HG03342 (cell line): ENCODE measurements at regions not wholly inside any gene's neighbourhood (a gene's known extent, or its start where the extent isn't known, plus 50 kb on each side); places are given as distances from the start of the nearest gene placed in this dataset.

Source experiments
- ATAC-seq: cut with Tn5 transposase; IDR thresholded peaks from one replicate; pipeline ENCODE4 v1.9.1; 2021; ENCODE audit warnings: mild to moderate bottlenecking, moderate library complexity; ENCODE audit not compliant: unreplicated experiment

GRCh38 chr16:7979448-7980132 lies 610.7 kb downstream of the TMEM114 start:
- no peak for ATAC-seq

GRCh38 chr16:7976563-7976962 lies 613.7 kb downstream of the TMEM114 start:
- no peak for ATAC-seq

DNA sequence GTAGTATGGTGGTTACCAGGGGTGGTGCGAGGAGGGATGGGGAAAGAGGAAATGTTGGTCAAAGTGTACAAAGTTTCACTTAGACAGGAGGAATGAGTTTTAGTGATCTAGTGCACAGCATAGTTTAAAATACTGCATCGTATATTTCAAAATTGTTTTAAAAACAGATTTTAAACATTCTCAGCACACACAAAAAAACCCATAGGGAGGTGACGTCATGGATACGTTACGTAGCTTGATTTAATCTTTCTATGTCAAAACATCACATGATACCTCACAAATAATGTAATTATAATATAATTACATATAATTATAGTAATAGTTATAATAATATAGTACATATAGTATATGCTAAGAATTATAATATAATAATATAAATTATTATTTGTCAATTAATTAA lies 614.2 kb downstream of the TMEM114 start:
- ATAC-seq: no peak

DNA sequence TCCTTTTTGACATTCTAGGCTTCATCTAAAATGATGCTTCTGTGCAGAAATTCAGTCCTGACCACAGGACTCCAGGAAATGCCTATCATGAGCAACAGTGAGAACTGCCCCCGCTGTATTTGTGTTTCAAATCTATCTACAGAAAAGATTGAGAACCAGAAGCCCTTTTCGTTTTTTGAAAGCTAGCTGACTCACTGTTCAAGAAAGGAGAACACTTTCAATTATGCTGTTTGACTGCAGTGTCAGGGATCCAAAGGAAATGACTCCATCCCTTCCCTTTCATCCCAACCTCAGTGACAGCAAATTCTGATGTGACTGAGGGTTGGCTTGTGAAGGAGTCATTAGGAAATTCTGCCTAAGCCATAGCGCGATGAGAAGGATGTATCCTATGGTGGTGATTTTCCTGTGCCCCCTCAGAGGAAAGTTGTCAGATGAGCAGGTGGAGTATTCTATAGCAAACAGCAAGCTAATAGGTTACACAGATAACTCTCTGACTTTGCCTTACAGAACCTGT lies 622.3 kb downstream of the TMEM114 start:
- no peak for ATAC-seq

GRCh38 chr16:7964744-7965143 lies 625.6 kb downstream of the TMEM114 start:
- no peak for ATAC-seq

GRCh38 chr16:7964167-7964566 lies 626.1 kb downstream of the TMEM114 start:
- no peak for ATAC-seq

DNA sequence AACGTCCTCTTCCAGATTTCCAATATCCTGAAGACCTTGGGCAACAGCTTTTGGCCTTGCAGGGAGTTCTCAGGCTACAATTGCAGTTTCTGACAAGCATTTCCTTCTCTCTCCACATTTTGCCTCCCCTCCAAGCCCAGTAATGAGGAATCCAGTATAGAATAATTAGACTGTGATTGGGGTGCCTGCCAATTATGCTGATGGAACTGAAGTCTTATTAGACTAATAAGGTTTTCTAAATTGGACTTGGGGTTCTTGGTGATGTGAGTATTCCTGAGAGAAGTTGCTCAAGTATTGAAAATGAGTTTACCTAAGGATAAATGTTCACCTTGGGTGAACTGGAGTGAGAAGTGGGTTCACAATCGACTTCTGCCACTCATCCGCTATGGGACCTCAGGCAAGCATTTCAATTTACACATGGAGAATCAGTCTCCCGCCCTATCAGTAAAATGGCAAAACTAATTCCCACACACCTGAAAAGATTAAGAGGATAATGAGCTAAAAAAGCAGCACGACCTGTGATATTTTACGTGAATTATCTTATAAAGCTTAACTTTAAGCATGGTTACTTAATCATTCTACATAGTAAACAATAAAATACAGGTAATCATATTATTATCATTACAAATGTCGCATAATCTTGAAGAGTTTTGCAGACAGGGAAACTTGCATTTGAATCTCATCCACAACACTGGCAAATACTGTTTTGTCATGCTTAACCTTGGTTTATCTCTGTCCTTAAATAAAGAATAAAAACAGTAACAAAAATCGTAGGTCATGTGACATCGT lies 628.0 kb downstream of the TMEM114 start:
- no peak for ATAC-seq

GRCh38 chr16:7957151-7957550 lies 624.5 kb downstream of the RBFOX1 start:
- ATAC-seq: no peak

DNA sequence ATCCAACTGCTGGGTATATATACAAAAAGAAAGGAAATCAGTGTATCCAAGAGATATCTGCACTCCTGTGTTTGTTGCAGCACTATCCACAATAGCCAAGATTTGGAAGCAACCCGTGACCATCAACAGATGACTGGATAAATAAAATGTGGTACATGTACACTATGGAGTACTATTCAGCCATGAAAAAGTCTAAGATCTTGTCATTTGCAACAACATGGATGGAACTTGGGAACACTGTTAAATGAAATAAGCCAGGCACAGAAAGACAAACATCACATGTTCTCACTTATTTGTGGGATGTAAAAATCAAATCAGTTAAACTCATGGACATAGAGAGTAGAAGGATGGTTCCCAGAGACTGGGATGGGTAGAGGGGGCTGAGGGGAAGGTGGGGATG lies 620.7 kb downstream of the RBFOX1 start:
- ATAC-seq: no peak

DNA sequence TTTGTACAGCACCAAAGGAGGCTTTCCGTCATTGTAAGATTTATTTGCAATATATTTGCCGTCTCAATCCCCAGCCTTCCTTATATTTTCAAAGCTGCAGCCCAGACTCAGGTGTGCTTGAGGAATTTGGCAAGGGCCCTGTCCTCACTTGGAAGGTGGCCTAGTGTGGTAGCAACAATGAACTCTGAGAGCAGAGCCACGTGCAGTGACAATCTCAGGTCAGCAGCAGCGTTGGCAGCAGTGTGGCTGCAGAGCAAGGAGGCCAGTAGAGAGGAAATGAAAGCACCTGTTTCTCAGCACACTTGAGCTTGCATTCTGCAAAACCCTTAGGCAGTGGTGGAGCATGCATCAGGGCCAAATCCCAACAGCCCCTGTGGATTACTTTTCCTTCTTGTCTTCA lies 613.5 kb downstream of the RBFOX1 start:
- ATAC-seq: no peak

DNA sequence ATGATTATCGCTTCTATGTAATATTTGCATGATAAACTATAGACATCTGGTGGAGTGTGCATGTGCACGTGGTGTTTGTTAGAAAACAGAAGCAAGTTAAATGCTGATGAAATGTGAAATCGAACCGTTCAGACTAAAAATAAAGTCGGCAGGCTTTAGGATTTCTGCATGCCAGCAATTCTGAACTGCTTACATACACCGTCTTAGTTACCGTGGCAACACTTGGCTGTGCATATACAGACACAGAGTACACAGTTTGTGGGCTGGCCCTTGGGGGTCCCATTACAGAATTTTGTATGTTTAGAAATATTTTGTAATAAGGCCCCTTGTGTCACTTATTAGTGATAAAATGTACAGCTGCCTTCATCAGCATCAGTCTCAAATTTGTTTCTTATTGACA lies 605.5 kb downstream of the RBFOX1 start:
- ATAC-seq: no peak

GRCh38 chr16:7921345-7921744 lies 588.7 kb downstream of the RBFOX1 start:
- no peak for ATAC-seq

GRCh38 chr16:7919782-7920181 lies 587.1 kb downstream of the RBFOX1 start:
- no peak for ATAC-seq

GRCh38 chr16:7914748-7915147 lies 582.1 kb downstream of the RBFOX1 start:
- no peak for ATAC-seq

DNA sequence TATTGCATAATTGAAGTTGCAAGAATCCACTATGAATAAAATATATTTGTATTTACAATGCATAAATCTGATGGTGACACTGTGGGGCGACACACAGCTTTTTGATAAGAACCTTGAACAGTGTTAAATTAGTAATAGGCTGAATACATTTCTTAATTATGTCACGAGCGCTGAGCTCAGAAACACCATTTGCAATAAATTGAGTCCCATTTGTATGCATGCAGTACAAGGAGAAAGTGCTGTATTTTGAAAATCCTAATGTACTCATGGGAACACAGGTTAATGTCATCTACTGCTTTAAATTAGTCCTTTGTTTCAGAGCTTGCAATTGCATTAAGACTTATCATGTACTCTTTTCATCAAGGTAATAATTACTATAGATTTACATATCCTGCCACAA lies 579.5 kb downstream of the RBFOX1 start:
- ATAC-seq: no peak

- ATAC-seq: no peak
Measured at GRCh38 chr16:7910116-7910515, 577.5 kb downstream of the RBFOX1 start.

DNA sequence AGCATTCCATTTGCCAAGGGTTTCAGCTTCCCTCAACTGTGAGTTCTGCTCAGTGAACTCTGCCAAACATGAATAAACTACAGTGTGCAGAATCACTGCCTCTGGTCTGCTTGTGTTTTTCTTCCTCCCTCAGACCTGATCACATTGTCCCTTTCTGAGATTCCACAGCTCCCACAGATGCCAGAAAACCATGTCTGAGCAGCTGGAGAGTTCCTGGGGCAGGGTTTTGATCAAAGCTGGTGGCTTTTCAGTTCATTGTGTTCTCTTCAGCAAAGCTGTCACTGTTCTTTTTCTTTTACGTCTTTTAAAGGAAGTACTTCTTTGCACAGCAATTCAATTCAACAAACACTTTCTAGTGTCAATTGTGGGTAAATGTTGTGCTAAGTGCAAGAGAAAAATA lies 555.8 kb downstream of the RBFOX1 start:
- ATAC-seq: no peak

DNA sequence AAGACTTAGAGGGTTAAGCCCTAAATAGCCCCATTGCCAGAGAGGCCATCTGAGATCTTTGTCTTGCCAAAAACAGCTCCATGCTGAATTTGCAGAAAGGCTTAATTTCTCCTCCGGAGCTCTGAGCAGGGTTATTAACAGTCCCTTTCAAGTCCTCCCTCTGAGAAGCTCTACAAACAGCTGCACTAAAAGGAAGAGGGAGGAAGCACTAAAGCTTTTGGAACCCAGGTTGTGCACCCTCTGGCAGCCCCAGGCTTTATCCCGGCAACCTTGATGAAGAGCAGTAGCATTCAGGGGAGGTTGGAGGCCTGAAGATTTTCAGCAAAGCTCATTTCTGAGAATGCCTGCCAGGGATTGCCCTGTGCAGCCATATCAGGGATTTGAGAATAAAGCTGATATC lies 554.7 kb downstream of the RBFOX1 start:
- no peak for ATAC-seq

DNA sequence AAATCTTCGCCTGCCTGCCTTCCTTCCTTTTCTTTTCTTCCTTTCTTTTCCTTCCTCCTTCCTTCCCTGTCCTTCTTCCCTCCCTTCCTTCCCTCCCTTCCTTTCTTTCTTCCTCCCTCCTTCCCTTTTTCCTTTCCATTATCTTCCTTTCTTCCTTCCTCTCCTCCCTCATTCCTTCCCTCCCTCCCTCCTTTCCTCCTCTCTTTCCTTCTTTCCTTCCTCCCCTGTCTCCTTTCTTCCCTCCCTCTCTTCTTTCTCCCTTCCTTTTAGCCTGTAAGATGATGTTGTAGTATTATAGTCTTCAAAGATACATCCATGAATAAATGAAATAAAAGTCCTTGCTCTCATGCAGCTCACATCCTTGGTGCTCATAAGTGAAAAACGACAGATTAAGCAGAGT lies 539.3 kb downstream of the RBFOX1 start:
- ATAC-seq: no peak

GRCh38 chr16:7871371-7871770 lies 538.7 kb downstream of the RBFOX1 start:
- no peak for ATAC-seq

- no peak for ATAC-seq
Measured at GRCh38 chr16:7867831-7868230, 535.2 kb downstream of the RBFOX1 start.

GRCh38 chr16:7866144-7866543 lies 533.5 kb downstream of the RBFOX1 start:
- ATAC-seq: no peak
